Psoas muscle (tissue), 7 donors: ENCODE measurements at regions not wholly inside any gene's neighbourhood (a gene's known extent, or its start where the extent isn't known, plus 50 kb on each side); places are given as distances from the start of the nearest gene placed in this dataset.

Experiments used
- ATAC-seq, 4 donors: fragments of 200-7000 bp; cut with Tn5 transposase; one replicate each; pipeline ENCODE4 v1.9.1; 2020; ENCODE audit warnings: moderate library complexity in 3 of 4, mild to moderate bottlenecking in 2 of 4
- DNase-seq, 2 donors: peaks; one replicate each; pipeline ENCODE4 v3.0.0-alpha.2; 2020
- H3K27ac ChIP-seq: fragments of 200-600 bp; one replicate; pipeline ENCODE4 v1.8.0; 2022
- H3K27me3 ChIP-seq, 3 donors: fragments of 200-600 bp in 1 of 3; one replicate each; pipeline versions ENCODE4 v1.6.1 to v1.8.0; 2013 to 2022; ENCODE audit warnings: low read length in 2 of 3, mild to moderate bottlenecking in 2 of 3, moderate library complexity in 1 of 3; ENCODE audit not compliant: insufficient read depth in 3 of 3
- H3K36me3 ChIP-seq, 2 donors: fragments of 200-600 bp in 1 of 2; one replicate each; pipeline versions ENCODE4 v1.6.1 to v1.8.0; 2013 to 2022; ENCODE audit warnings: low read depth in 1 of 2, mild to moderate bottlenecking in 1 of 2, moderate library complexity in 1 of 2; ENCODE audit not compliant: insufficient read depth in 1 of 2
- H3K4me1 ChIP-seq: fragments of 200-600 bp; one replicate; pipeline ENCODE4 v1.8.0; 2022
- H3K4me3 ChIP-seq: fragments of 200-600 bp; one replicate; pipeline ENCODE4 v1.8.0; 2022; ENCODE audit warnings: mild to moderate bottlenecking
- H3K9me3 ChIP-seq: fragments of 200-600 bp; one replicate; pipeline ENCODE4 v1.8.0; 2022
- CTCF ChIP-seq: fragments of 200-600 bp; IDR thresholded peaks from one replicate; pipeline ENCODE4 v1.8.0; 2022; ENCODE audit warnings: antibody characterized with exemption
- WGBS, 3 donors: extraction: QIAGEN DNeasy Blood & Tissue Kit; methylation state at CpG; one replicate each; pipeline versions ENCODE4 v1.1.6 to v1.1.7; 2013; 5-methylcytosine and 5-hydroxymethylcytosine counted together
- intact Hi-C, 2 donors: fragments of 100-400 bp; cut with DNase I; formaldehyde crosslinking; loops; one replicate each; pipeline versions ENCODE4 v1.11.0 to v1.14.2; 2022
- donor health status: healthy with polysubstance abuse.
- donor health status: DM: no; HTN: no; CAD: no; lungs with moderate emphysema.
- donor health status: Bipolar disorder and iron deficiency.
- donor health status: healthy.
- donor health status: DM: yes; HTN: yes; CAD: no.
- donor health status: DM: no; HTN: no; CAD: no.
- donor health status: DM: yes; HTN: yes; CAD: no.

GRCh38 chr1:80722611-80723010 is 1078.1 kb upstream of the ADGRL2 start:
- ATAC-seq (no peak), DNase-seq (peak in 1 of 2 donors; percentile 26)
- Histone ChIP-seq H3K36me3 (no peaks in the 10 kb centered on the region), H3K9me3 (no peaks in the 10 kb centered on the region), H3K4me3 (no peak overlapping the region), H3K27me3 (no peaks in the 10 kb centered on the region), H3K27ac (no peak overlapping the region), H3K4me1 (no peaks in the 10 kb centered on the region)
- intact Hi-C loops = no loop called here
- no peak for TF ChIP-seq CTCF
- WGBS, 3 donors = 80 to 92% (median 89%) methylated on average over 2 of the region's 2 CpGs

- no peaks in the 10 kb centered on the region for H3K36me3 ChIP-seq
- no peak overlapping the region for H3K4me3 ChIP-seq
- whole genome bisulfite sequencing, 3 donors = 83 to 88% (median 83%) methylated on average over 1 of the region's 1 CpG
- DNase-seq = no peak
- H3K27me3 ChIP-seq = no peaks in the 10 kb centered on the region
- no peak for ATAC-seq
- TF ChIP-seq CTCF = no peak
- no peaks in the 10 kb centered on the region for H3K9me3 ChIP-seq
- H3K27ac ChIP-seq = no peak overlapping the region
- intact Hi-C loops = no loop called here
- H3K4me1 ChIP-seq = no peaks in the 10 kb centered on the region
Measured at GRCh38 chr1:80706526-80706925, 1094.2 kb upstream of the ADGRL2 start.

- DNase-seq (no peak), ATAC-seq (no peak)
- intact Hi-C loops = loop anchor here in 1 of 2 donors (10.0 kb wide), 1 partner anchor 324 kb away; no protein-coding TSS in a partner anchor
- no peak for TF ChIP-seq CTCF
- H3K4me1 ChIP-seq = no peaks in the 10 kb centered on the region
- H3K4me3 ChIP-seq = no peak overlapping the region
- H3K9me3 ChIP-seq = no peaks in the 10 kb centered on the region
- H3K27ac ChIP-seq = no peak overlapping the region
- H3K27me3 ChIP-seq = no peaks in the 10 kb centered on the region
- WGBS, 3 donors = 83 to 92% (median 89%) methylated on average over 5 of the region's 5 CpGs
- no peaks in the 10 kb centered on the region for H3K36me3 ChIP-seq
Measured at GRCh38 chr1:80678438-80678837, 1122.3 kb upstream of the ADGRL2 start.

GRCh38 chr1:80675454-80675853 is 1125.3 kb upstream of the ADGRL2 start:
- intact Hi-C loops = loop anchor here in 1 of 2 donors (10.0 kb wide), 1 partner anchor 321 kb away; no protein-coding TSS in a partner anchor
- Histone ChIP-seq H3K9me3 (no peaks in the 10 kb centered on the region), H3K4me1 (no peaks in the 10 kb centered on the region), H3K27me3 (no peaks in the 10 kb centered on the region), H3K4me3 (no peak overlapping the region), H3K27ac (no peak overlapping the region), H3K36me3 (no peaks in the 10 kb centered on the region)
- no peak for TF ChIP-seq CTCF
- ATAC-seq = no peak
- no peak for DNase-seq
- WGBS, 3 donors = 37 to 42% (median 37%) methylated on average over 3 of the region's 3 CpGs

GRCh38 chr1:80673935-80674597 is 1126.7 kb upstream of the ADGRL2 start:
- Histone ChIP-seq H3K27me3 (no peaks in the 10 kb centered on the region), H3K27ac (no peak overlapping the region), H3K4me1 (no peaks in the 10 kb centered on the region), H3K9me3 (no peaks in the 10 kb centered on the region), H3K4me3 (no peak overlapping the region), H3K36me3 (no peaks in the 10 kb centered on the region)
- no peak for TF ChIP-seq CTCF
- DNase-seq = no peak
- 49 to 56% (median 52%) methylated on average over 3 of the region's 3 CpGs for WGBS, 3 donors
- intact Hi-C loops = loop anchor here in 1 of 2 donors (10.0 kb wide), 1 partner anchor 319 kb away; no protein-coding TSS in a partner anchor
- ATAC-seq = no peak
